Glomerular visceral epithelial cell (primary cell): ENCODE measurements at regions not wholly inside any gene's neighbourhood (a gene's known extent, or its start where the extent isn't known, plus 50 kb on each side); places are given as distances from the start of the nearest gene placed in this dataset.
"Not testable (repeated sequence)": the region's sequence is repeated elsewhere in the genome, so short reads cannot be mapped to it uniquely, and the experiment has no call there.

ENCODE experiments used
- DNase-seq: peaks from one replicate; pipeline ENCODE4 v3.0.0-alpha.2; 2016; ENCODE audit errors: extremely low spot score

DNA sequence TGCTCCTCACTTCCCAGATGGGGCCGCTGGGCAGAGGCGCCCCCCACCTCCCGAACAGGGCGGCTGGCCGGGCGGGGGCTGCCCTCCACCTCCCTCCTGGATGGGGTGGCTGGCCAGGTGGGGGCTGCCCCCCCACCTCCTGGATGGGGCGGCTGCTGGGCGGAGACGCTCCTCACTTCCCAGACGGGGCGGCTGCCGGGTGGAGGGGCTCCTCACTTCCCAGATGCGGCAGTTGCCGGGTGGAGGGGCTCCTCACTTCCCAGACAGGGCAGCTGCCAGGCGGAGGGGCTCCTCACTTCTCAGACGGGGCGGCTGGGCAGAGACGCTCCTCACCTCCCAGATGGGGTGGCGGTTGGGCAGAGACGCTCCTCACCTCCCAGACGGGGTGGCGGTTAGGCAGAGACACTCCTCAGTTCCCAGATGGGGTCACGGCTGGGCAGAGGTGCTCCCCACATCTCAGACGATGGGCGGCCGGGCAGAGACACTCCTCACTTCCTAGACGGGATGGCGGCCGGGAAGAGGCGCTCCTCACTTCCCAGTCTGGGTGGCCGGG is 428.8 kb downstream of the FGF13 start:
- DNase-seq = not testable (repeated sequence)

DNA sequence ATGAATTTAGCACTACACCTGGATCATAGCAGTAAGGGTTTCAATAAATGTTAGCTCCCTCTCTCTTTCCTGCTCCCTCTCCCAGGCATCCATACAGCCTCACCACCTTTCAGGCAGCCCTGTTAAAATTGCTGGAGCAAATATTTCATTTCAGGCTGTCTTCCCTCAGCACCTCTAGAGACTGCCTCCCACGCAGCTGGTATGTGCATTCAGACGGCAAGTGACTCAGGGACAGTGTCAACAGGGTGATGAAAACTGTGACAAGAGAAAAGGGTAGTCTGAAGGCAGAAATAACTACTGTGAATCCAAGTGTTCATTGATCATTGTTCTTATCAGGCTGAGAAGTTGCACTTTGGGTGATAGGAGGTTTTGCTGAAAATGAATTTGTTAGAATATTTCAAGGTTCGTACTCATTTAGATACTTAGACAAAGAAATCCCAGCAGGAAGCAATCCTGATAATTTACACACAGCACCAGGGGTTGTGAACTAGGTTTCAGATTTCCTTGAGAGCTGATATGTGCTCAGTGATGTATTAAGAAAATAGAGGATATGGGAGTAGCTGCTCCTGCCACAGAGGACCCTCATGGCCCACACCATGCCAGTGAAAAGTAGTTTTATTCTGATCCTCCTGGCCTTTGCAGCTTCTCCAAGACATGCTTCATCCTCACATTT is 424.2 kb downstream of the FGF13 start:
- no peak for DNase-seq

DNA sequence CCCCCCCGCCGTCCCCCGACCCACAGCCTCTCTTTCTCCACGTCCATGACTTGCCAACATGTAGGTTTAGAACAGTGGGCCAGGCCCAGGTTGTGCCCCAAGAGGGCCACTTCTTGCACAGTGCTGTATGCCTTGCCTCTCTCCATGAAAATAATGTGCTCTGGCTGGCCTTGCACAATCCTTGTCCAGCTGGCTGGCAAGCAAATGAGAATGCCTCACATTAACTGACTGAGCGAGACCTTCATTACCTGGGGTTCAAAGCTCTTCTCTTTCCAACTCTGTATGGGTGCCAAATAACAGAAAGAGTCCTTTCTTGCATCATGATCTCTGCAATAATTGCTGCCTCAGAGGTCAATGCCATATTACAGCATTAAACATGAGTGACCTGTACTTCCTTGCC is 416.6 kb downstream of the FGF13 start:
- DNase-seq = no peak

GRCh38 chrX:138298268-138298667 is 413.2 kb downstream of the FGF13 start:
- DNase-seq = no peak

- DNase-seq = no peak
Measured at GRCh38 chrX:138345801-138346200, 365.7 kb downstream of the FGF13 start.

- no peak for DNase-seq
Measured at GRCh38 chrX:138349351-138349750, 362.2 kb downstream of the FGF13 start.

GRCh38 chrX:138378876-138379275 is 332.6 kb downstream of the FGF13 start:
- no peak for DNase-seq

DNA sequence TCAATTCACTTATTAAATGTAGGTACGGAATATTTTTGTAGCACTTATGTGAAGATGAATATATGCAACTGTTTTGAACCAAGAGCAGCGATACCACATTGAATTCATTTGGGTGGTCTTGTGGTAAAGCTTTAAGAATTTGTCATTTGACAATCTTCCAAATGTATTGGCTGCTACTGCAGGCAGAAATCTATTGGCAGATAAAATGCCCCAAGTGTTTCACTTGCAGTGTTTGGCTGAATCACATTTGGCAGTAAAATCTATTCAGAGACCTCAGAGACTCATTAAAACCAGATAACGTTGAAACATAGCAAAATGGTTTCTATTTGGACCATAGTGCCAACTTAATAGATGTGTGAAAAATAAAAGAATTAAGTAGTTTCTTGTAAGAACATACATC is 303.4 kb downstream of the FGF13 start:
- DNase-seq = no peak

DNA sequence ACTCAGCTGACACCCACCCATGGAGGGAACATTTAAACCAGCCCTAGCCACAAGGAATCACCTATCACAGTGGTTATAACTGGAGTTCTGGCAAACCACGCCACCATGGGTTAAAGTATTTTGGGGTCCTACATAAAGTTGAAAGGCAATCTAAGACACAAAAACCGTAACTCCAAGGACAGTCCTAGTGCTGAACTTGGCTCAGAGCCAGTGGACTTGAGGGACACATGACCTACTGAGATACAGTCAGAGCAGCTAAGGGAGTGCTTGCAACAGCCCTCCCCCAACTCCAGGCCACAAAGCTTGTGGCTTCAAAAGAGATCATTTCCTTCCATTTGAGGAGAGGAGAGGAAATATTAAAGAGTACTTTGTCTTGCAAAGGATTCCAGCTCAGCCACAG is 300.5 kb downstream of the FGF13 start:
- no peak for DNase-seq
